ENCODE measurements at regions not wholly inside any gene's neighbourhood (a gene's known extent, or its start where the extent isn't known, plus 50 kb on each side); places are given as distances from the start of the nearest gene placed in this dataset.
"Not testable (repeated sequence)": the region's sequence is repeated elsewhere in the genome, so short reads cannot be mapped to it uniquely, and the experiment has no call there.

DNA sequence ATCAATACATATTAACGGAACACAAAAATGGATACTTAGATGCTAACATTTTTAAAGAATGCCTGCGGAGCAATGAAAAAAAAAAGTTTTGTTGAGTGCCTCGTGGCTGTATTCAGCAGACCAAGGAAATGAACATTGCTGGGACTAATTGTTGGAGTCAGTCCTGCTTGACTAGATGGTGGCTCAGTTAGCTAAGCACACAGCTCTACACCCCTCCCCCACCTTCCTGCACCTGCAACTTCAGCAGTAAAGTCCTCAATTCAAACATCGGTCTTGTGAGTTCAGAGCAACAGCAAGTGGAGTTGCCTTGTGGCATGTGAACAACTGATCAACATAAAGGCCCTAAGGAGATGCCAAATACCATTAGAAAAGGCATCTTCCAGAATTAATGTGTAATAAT lies 326.0 kb upstream of the NPSR1 start:
- no peak for DNase-seq (ENCODE audit: low read depth, low spot score)

DNA sequence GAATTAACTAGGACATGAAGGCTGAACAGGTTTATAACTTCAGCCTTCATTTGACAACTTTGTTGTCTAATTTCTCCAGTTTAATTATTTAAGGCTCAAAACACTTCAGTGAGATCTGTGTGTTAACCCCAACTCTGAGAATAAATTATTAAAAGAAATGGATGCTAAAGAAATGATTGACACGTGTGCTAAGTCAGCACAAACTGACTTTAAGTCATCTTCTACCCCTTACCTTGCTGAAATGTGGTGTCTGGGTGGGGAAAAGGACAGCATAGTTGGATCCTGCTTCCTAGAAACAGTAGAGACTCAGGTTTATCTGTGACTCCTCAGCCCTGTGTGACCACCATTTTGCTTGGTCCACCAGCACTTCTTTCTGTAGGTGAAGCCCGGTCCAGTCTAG lies 324.8 kb upstream of the NPSR1 start:
- no peak for DNase-seq (ENCODE audit: low read depth, low spot score)

DNA sequence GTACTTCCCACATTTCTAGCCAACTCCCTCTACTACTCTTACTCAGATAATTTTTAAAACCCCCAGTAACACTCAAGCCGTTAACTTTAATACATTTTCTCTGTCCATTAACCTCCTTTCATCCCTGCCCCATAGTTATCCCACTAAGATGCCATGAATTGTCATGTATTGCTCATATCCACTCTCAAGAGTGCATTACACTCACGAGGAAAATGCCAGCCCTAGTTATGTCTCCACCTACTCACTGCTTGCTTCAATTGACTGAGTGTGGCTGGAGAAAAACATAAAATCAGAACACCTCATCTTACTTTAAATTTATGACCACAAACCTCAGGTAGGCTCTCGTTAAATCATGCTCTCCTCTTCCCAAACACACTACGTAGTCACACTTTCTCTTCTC lies 324.1 kb upstream of the NPSR1 start:
- DNase-seq (ENCODE audit: low read depth, low spot score) = no peak

DNA sequence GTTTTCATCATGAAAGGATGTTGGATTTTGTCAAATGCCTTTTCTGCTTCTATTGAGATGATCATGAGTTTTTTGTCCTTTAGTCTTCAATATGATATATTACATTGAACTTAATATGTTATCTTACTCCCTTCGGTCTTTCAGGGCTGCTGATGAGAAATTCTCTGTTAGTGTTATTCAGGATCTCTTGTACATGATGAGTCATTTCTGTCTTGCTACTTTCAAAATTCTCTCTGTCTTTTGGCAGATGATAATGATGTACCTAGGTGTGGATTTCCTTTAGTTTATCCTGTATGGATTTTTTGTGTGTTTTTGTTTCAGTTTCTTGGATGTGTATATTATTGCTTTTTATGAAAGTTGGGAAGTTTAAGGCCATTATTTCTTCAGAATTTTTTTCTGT lies 320.9 kb upstream of the NPSR1 start:
- no peak for DNase-seq (ENCODE audit: low read depth, low spot score)

DNA sequence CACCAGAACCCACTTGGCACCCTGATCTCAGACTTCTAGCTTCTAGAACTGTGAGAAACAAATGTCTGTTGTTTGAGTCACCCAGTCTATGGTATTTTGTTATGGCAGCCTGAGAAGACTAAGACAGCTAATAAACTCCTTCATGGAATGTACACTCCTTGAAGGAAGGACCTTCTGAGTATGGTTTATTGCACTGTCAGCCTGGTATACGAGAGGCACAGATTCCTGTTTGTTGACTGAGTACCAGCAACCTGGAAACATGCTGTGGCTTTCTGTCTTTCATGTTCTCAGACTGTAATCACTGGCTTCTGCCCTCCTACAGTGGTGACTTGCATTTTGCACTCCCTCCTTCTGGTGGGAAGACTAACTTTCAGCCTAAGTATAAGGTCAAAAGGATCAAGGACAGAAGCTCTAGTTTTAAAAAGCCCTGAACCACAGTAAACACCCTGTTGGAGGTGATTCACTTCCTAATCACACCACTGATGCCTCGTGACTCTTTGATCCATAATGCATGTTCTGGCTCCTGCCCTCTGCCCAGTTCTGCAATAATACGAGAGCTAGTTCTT lies 319.0 kb upstream of the NPSR1 start:
- no peak for DNase-seq (ENCODE audit: low read depth, low spot score)

DNA sequence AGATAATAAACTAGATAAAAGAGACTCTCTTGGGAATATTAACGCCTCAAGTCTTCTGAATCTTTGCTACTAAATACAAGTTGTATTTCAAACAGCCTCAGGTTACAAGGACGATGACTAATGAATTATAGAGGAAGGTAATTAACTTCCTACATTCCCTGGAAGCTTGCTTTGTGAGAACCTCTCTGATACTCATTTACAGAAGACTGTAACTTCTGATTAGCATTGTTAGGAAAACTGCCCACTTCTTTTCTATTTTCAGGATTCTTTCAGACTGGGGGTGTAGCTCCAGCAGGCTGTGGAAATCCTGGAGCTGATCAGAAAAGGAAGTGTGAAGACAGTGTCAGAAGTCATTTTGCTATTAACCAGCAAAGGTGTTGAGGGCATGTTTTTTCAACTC lies 316.7 kb upstream of the NPSR1 start:
- no peak for DNase-seq (ENCODE audit: low read depth, low spot score)

DNA sequence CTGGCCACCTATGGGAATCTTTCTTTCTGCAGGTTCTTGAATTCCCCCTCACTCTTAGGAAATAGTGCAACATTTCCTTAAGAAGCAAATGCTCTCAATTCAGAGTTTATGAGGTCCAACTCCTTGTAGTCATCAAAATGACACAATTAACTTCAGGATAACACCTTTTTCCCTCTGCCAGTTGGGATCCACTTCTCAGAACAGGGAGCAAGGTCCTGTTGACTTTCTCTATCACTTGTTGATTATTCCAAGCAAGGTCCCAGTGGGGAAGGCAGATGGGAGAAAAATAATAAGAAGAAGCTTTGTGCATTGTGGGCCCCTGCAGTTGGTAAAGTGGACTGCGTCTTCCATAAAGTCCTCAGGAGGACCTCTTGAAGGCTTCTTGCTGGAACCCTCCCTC lies 315.6 kb upstream of the NPSR1 start:
- DNase-seq (ENCODE audit: low read depth, low spot score) = no peak

DNA sequence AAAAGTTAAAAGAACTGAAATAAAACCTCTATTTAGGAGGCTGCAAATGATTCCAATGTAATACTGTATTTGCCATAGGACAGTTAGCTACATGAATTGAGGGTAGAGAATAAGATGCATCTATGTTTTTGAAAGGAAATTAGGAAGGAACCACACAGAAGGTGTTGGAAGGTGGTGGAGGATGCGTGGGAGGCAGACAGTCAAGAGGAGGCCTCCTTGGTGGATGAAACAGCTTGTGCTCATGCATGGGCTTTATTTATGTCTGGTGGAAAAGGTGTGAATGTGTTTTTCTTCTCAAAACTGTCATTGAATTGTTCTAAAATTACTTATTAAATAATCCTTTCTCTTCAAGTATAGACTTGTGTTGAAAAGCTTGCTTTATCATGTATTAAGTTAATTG lies 314.4 kb upstream of the NPSR1 start:
- no peak for DNase-seq (ENCODE audit: low read depth, low spot score)

DNA sequence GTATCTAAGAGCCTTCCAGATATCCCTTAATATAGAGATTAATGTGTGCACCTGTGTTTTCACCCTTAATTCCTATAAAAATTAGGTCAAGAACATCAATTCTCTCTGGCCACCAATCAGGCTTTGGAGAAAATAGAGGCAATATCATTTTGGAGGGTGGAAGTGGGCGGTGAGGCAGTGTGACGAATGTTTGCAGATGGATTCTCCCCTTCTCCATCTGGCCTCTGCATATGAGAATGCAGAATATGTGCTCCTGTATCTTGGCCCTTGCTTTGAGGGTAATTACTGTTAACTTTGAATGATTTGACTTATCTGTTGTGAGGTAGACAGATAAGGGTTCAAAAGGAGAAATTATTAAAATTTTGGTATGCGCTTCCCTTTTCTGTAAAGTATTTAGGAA lies 304.0 kb upstream of the NPSR1 start:
- no peak for DNase-seq (ENCODE audit: low read depth, low spot score)

DNA sequence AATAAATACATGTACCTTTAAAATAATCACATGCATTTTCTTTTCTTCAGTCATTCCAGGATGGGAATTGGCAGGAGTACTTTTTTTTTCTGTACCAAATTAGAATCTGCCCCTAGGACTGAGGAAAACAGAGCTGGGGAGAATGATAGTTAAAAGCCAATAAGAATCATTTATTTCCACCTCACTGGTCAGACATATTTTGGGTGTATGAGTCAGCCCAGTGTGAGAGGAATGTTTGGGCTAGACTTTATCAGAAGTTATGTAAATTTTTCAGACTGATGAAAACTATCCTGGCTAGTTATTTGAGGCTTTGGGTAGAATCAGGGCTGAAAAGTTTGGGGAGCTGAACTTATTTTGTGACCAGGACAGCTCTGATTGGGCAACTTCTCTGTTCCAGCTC lies 303.1 kb upstream of the NPSR1 start:
- DNase-seq (ENCODE audit: low read depth, low spot score) = no peak

DNA sequence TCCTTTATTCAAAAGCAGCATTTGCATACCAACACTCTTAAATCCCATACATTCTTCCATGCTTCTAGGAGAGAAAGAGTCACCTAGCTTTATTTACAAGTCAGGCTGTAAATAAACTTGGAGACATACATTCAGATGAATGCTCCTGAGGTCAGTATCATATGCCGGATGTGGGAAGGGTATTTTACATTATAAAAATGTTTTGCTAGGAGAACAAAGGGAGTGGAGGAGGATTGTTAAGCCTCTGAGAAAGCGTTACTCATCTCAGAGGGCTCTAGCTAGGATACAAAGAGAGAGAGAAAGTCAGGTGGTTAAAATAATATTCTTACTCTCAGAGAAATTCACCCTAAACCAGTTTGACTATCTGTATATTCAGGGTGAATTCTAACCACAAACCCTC lies 300.9 kb upstream of the NPSR1 start:
- no peak for DNase-seq (ENCODE audit: low read depth, low spot score)

DNA sequence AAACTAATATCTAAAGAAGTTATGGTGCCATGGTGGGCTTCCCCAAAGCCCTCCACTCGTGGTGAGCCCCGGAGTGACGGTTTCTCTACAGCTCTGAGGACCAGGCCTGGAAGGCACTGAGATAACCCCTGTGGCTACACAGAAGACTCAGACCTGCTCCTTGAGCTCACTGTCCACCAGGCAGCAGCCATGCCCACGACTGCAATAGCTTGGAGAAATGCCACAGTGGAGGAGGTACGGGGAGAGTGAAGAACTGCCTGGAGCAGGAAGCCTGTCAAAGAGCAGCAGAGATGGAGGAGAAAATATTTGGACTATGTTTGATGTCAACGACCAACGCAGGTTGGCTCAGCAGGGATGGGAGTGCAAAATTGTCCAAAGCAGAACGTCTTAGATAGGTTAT lies 300.1 kb upstream of the NPSR1 start:
- DNase-seq (ENCODE audit: low read depth, low spot score) = no peak

DNA sequence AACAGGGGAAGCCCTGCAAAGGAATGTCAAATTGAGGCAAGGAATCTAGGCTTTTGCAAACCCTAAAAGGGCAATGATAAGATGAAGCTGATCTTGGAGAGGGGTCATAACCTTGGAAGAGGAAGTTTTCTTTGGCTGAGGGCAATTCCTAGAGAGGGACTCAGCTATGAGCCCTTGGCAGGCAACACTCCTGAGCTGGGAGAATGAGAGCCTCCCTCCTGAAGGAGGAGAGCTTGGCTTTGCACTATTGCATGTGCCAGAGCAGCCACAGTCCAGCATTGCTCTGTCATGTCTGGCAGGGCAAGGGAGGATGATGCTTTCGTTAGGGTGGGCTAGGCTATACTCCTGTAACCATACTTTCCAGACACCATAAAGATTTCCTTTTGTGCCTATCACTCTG lies 299.4 kb upstream of the NPSR1 start:
- DNase-seq (ENCODE audit: low read depth, low spot score) = not testable (repeated sequence)

DNA sequence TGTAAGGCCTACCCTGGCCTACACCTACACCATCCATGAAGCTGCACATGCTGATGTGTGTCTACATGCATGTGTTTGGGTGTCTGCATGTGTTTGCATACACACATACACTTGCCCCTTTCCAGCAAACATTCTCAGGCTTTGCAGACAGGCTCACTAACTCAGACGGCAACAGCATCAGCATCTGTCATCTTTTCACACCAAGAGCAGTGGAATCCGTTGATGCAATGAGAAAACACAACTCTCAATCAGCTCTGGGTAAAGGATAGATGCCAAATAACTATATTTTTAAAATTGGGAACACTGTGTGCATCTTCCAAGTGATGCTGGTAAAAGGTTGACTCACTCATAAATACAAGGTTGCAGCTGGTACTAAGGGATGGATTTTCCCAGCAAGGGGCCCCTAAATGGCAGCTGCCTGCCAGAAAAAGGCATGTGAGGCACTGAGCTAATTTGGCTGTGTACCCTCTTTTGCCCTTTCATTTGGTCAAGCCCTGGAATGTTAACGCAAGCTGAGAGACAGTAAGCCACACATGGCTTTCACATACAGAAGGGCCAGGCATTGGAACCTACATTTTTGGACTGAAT lies 296.3 kb upstream of the NPSR1 start:
- DNase-seq (ENCODE audit: low read depth, low spot score) = no peak

DNA sequence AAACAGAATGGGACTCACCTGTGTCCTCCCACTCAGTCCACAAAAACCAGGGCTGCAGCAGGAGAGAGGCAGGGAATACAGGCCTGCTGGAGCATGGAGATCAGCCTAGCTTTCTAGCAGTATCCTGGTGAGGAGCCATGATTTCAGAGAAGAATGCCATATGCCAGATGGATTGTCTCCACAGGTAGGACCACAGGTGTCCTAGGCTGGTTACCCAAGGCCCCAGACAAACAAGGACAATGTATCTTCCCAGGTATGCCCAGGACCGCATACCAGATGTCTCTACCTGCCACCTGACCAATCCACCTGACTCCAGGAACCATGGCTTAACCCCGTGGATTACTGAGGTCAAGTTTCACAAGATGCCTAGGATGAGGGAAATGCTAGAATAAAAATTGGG lies 295.4 kb upstream of the NPSR1 start:
- no peak for DNase-seq (ENCODE audit: low read depth, low spot score)

DNA sequence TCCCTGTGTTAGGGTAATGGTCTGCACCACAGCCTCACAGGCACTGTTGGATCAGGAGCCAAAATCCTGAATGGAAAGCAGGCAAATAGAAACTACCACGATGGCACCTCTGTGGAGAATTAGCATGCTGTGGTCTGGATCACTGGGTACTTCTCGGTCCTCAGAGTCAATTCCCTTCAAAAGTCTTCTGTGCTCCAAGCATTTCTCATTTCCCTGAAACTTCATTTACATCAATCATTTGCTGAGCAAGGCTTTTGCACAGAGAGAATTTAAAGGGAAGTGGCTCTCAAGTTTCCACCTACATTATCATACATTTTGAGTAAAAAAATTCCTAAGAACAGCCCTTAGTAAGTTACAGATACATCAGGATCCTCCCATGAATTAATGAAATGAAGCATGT lies 293.9 kb upstream of the NPSR1 start:
- no peak for DNase-seq (ENCODE audit: low read depth, low spot score)

DNA sequence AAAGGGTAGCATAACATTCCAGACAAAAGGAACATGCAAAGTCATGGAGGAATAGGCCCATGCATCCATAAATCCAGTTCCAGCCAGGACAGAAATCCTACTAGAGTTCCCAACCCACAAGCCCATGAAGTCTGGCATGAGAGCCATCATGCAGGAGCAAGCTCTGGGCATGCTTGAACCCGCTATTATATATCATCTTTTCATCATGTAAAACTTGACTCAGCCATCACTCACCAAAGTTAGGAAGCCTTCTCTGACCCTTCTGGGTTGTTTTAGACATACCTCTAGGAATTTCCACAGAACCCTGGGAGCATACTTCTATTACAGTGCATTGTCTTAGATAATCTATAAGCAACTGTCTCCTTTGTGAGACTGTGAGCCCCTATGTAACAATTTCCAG lies 293.0 kb upstream of the NPSR1 start:
- no peak for DNase-seq (ENCODE audit: low read depth, low spot score)

DNA sequence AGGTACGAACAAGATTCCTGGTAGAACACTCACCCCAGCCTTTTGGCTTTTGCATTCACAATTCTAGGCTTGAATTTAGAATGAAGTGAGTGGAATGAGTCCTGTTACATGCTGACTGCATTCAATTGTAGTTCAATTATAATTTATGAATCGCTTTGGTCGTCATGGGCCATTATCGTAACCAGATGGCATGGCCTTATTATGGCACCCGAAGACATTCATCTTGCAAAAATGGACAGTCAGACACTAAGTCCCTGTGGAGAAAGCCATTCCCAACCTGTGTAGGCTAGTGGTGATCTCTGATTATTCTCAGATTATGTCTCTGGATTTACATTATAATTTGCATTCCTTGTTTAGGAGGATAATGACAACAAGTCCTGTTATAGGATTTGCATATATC lies 292.4 kb upstream of the NPSR1 start:
- no peak for DNase-seq (ENCODE audit: low read depth, low spot score)

DNA sequence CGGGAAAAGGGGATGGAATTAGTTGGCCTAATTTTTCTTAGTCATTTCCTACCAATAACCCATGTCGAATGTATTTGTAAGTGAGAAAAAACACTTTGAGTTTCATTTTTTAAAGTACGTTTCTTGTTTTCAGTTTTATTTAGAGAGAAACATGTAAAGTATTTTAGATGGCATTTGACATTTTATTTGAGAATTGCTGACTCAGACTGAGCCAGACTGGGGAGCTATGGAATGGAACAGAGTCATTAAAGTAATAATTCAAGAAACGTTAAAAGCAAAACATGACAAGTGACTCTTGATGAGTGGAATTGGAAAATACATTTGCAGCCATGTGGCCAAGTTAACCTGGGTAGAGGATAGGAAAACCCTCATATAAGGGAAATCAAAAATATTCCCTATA lies 286.1 kb upstream of the NPSR1 start:
- no peak for DNase-seq (ENCODE audit: low read depth, low spot score)

DNA sequence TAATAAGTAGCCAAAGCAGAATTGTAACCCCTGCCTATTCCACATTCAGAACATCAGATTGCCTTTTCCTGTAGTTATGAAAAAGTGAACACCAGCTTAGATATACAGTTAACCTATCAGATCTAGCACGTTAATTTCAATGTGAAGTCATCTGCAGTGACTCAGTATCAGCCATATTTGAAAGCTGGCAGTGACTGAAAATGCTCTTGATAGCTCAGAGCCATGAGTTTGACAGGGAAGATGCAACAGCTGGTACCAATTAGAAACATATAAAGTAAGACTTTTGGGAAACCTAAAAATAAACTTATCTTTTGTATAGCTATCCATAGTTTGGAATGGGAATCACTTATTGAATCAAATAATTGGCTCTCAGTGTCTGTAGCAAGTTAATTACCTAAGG lies 284.1 kb upstream of the NPSR1 start:
- no peak for DNase-seq (ENCODE audit: low read depth, low spot score)

DNA sequence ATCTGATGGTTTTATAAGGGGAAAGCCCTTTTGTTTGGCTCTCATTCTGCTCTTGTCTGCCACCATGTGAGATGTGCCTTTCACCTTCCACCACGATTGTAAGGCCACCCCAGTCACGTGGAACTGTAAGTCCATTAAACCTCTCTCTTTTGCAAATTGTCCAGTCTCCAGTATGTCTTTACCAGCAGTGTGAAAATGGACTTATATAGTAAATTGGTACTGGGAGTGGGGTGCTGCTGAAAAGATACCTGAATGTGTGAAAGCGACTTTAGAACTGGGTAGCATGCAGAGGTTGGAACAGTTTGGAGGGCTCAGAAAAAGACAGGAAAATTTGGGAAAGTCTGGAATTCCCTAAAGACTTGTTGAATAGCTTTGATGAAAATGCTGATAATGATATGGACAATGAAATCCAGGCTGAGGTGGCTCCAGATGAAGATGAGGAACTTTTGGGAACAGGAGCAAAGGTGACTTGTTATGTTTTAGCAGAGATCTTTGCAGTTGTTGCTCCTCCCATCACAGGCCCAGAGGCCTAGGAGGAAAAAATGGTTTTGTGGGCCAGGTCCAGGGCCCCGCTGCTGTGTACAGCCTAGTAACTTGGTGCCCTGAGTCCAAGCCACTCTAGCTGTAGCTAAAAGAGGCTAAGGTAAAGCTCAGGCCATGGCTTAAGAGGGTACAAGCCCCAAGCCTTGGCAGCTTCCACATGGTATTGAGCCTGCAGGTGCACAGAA lies 275.7 kb upstream of the NPSR1 start:
- DNase-seq (ENCODE audit: low read depth, low spot score) = no peak

DNA sequence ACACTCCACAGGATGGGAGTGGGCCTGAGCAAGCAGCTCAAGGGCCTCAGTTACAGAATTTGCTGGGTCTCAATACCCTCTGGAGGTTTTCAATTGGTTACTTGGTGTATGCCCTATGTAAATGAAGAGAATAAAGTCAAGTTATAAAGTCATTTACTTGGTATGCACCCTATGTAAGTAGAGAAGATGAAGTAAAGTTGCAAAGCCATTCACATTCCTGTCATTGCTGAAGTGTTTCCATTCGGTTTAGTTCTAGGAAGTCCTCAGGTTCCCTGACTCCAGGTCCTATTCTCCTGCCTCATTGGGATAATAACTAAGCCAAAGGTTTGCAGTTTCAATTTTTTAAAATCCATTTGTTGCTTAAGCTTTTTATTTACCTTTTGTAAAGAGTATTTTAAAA lies 272.6 kb upstream of the NPSR1 start:
- DNase-seq (ENCODE audit: low read depth, low spot score) = no peak

DNA sequence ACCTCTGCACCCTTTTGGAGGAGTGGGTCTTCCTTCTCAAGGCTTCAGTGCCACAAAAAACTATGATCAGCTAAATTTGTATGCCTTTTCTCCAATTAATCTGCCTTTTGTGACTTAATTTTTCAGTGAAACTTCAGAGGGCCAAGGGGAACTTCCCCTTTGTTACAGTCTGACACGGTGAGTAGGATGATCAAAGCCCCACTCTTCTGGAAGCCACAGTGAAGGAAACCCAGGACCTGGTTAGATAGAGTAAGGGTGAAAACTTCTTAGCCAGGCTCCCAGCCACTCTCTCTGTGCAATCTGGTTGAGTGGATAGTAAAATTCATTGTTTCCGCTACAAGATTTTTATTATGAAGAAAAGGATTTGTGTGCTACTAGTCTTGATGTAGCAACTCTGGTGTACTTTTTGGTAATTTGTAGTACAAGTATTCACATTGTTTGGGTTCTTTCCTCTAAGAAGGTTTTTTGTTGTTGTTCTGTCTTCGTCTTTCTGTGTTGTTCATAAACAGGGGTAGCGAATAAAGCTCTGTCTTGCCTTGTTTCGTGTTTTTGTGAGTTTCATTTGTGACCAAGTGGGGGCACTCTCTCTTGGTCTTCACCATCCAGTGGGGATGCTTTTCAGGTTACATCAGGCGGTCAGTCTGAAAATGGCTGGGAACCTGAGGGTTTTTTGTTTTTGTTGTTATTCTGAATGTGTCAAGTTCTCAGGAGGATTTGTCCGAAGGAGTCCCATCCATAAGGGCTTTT lies 268.5 kb upstream of the NPSR1 start:
- DNase-seq (ENCODE audit: low read depth, low spot score) = no peak

Measured in smooth muscle cell of the brain vasculature (primary cell).